Astrocyte (in vitro differentiated cells and primary cell): ENCODE measurements at regions not wholly inside any gene's neighbourhood (a gene's known extent, or its start where the extent isn't known, plus 50 kb on each side); places are given as distances from the start of the nearest gene placed in this dataset.

Experiments
- DNase-seq: peaks from one replicate; pipeline ENCODE4 v3.0.0-alpha.2; 2010; ENCODE audit warnings: low read depth
- FAIRE-seq: peaks from 2 replicates; lab custom pipeline; 2011; peaks lifted over from hg19 to GRCh38; lab: Jason Lieb, UNC
- H2AFZ ChIP-seq: 2 replicates; pipeline ENCODE4 v1.6.0; 2012; ENCODE audit warnings: low read depth, low read length, inconsistent platforms
- H3K27ac ChIP-seq: 2 replicates; pipeline ENCODE4 v1.5.1; 2011; ENCODE audit warnings: low read depth, low read length, inconsistent platforms
- H3K27me3 ChIP-seq: 2 replicates; pipeline ENCODE4 v1.6.0; 2011; ENCODE audit warnings: low read length, inconsistent platforms; ENCODE audit not compliant: insufficient read depth
- H3K36me3 ChIP-seq: 2 replicates; pipeline ENCODE4 v1.5.1; 2011; ENCODE audit warnings: low read length, inconsistent platforms; ENCODE audit not compliant: insufficient read depth
- H3K4me1 ChIP-seq: 2 replicates; pipeline ENCODE4 v1.5.1; 2011; ENCODE audit warnings: low read length, inconsistent platforms; ENCODE audit not compliant: insufficient read depth
- H3K4me2 ChIP-seq: 2 replicates; pipeline ENCODE4 v1.6.0; 2012; ENCODE audit warnings: low read length, inconsistent platforms
- H3K4me3 ChIP-seq: 2 replicates; pipeline ENCODE4 v1.5.1; 2011; ENCODE audit warnings: low read depth, mild to moderate bottlenecking, low read length, inconsistent platforms; ENCODE audit not compliant: insufficient read depth
- H3K79me2 ChIP-seq: 2 replicates; pipeline ENCODE4 v1.6.0; 2012; ENCODE audit warnings: mild to moderate bottlenecking, low read length, inconsistent platforms; ENCODE audit not compliant: insufficient read depth
- H3K9ac ChIP-seq: 2 replicates; pipeline ENCODE4 v1.6.0; 2012; ENCODE audit warnings: mild to moderate bottlenecking, low read length, inconsistent platforms
- H3K9me3 ChIP-seq: 2 replicates; pipeline ENCODE4 v1.5.1; 2012; ENCODE audit warnings: low read depth, mild to moderate bottlenecking, low read length, inconsistent platforms; ENCODE audit not compliant: insufficient read depth
- H4K20me1 ChIP-seq: 2 replicates; pipeline ENCODE4 v1.6.0; 2012; ENCODE audit warnings: low read length, inconsistent platforms; ENCODE audit not compliant: insufficient read depth
- H3K27ac Mint-ChIP-seq: one replicate; pipeline ENCODE4 v1.8.0; 2021; ENCODE audit warnings: mild to moderate bottlenecking, mixed read lengths; ENCODE audit not compliant: unreplicated experiment
- H3K27me3 Mint-ChIP-seq: one replicate; pipeline ENCODE4 v1.8.0; 2021; ENCODE audit warnings: low read depth, mixed read lengths; ENCODE audit not compliant: unreplicated experiment
- H3K36me3 Mint-ChIP-seq: one replicate; pipeline ENCODE4 v1.8.0; 2021; ENCODE audit warnings: low read depth, mixed read lengths; ENCODE audit not compliant: unreplicated experiment
- H3K4me1 Mint-ChIP-seq: one replicate; pipeline ENCODE4 v1.8.0; 2021; ENCODE audit warnings: low read depth, mixed read lengths; ENCODE audit not compliant: unreplicated experiment
- H3K4me3 Mint-ChIP-seq: one replicate; pipeline ENCODE4 v1.8.0; 2021; ENCODE audit warnings: mild to moderate bottlenecking, moderate library complexity, mixed read lengths; ENCODE audit not compliant: unreplicated experiment
- H3K9me3 Mint-ChIP-seq: one replicate; pipeline ENCODE4 v1.8.0; 2021; ENCODE audit warnings: mild to moderate bottlenecking, mixed read lengths; ENCODE audit not compliant: unreplicated experiment
- CTCF ChIP-seq: IDR thresholded peaks from 2 replicates; pipeline ENCODE4 v1.5.1; 2011; ENCODE audit warnings: low read depth, mild to moderate bottlenecking, inconsistent platforms, low read length, moderate library complexity; ENCODE audit not compliant: insufficient read depth
- EZH2 ChIP-seq: IDR thresholded peaks from 2 replicates; pipeline ENCODE4 v1.6.1; 2012; ENCODE audit warnings: mild to moderate bottlenecking, low read length, inconsistent platforms; ENCODE audit not compliant: insufficient read depth

- Histone ChIP-seq H2AFZ (no peak overlapping the region), H4K20me1 (no peaks in the 10 kb centered on the region), H3K27ac (no peak overlapping the region), H3K4me1 (no peaks in the 10 kb centered on the region), H3K27me3 (no peaks in the 10 kb centered on the region), H3K4me2 (no peak overlapping the region), H3K4me3 (no peak overlapping the region), H3K9me3 (no peaks in the 10 kb centered on the region), H3K79me2 (no peaks in the 10 kb centered on the region), H3K9ac (no peak overlapping the region), H3K36me3 (no peaks in the 10 kb centered on the region)
- peaks cover 19% of the 10 kb centered on the region for H3K4me1 Mint-ChIP-seq
- TF ChIP-seq EZH2: no peak
- no peak for TF ChIP-seq CTCF
- H3K27ac Mint-ChIP-seq: no peak overlapping the region
- FAIRE-seq: no peak
- no peaks in the 10 kb centered on the region for H3K9me3 Mint-ChIP-seq
- DNase-seq: no peak
- H3K4me3 Mint-ChIP-seq: no peak overlapping the region
- H3K36me3 Mint-ChIP-seq: no peaks in the 10 kb centered on the region
- peaks cover 2% of the 10 kb centered on the region for H3K27me3 Mint-ChIP-seq
These were observed 247.2 kb upstream of the ADGRL2 start for GRCh38 chr1:81553503-81553902.

- H3K36me3 ChIP-seq: no peaks in the 10 kb centered on the region
- Mint-ChIP-seq H3K36me3 (no peaks in the 10 kb centered on the region), H3K4me3 (no peak overlapping the region), H3K9me3 (no peaks in the 10 kb centered on the region), H3K4me1 (peaks cover 33% of the 10 kb centered on the region), H3K27ac (no peak overlapping the region), H3K27me3 (peaks cover 2% of the 10 kb centered on the region)
- no peak overlapping the region for H3K4me2 ChIP-seq
- FAIRE-seq (no peak), DNase-seq (peak; percentile 4)
- H3K27ac ChIP-seq: no peak overlapping the region
- H4K20me1 ChIP-seq: no peaks in the 10 kb centered on the region
- TF ChIP-seq EZH2: no peak
- TF ChIP-seq CTCF: no peak
- H3K27me3 ChIP-seq: no peaks in the 10 kb centered on the region
- no peak overlapping the region for H2AFZ ChIP-seq
- H3K9me3 ChIP-seq: no peaks in the 10 kb centered on the region
- no peak overlapping the region for H3K4me3 ChIP-seq
- no peak overlapping the region for H3K9ac ChIP-seq
- no peaks in the 10 kb centered on the region for H3K4me1 ChIP-seq
- H3K79me2 ChIP-seq: no peaks in the 10 kb centered on the region
These were observed 248.8 kb upstream of the ADGRL2 start for GRCh38 chr1:81551946-81552345.

GRCh38 chr1:81550753-81551152 lies 250.0 kb upstream of the ADGRL2 start:
- H3K27ac Mint-ChIP-seq: peak overlapping the region; percentile 10
- H3K27me3 Mint-ChIP-seq: peaks cover 2% of the 10 kb centered on the region
- H3K9me3 ChIP-seq: no peaks in the 10 kb centered on the region
- H3K9me3 Mint-ChIP-seq: no peaks in the 10 kb centered on the region
- H3K27ac ChIP-seq: no peak overlapping the region
- no peaks in the 10 kb centered on the region for H3K27me3 ChIP-seq
- H3K4me2 ChIP-seq: no peak overlapping the region
- no peaks in the 10 kb centered on the region for H3K79me2 ChIP-seq
- no peak overlapping the region for H3K4me3 ChIP-seq
- FAIRE-seq (no peak), DNase-seq (no peak)
- H3K9ac ChIP-seq: no peak overlapping the region
- no peaks in the 10 kb centered on the region for H3K36me3 ChIP-seq
- H3K4me1 ChIP-seq: no peaks in the 10 kb centered on the region
- peaks cover 35% of the 10 kb centered on the region for H3K4me1 Mint-ChIP-seq
- no peak for TF ChIP-seq EZH2
- TF ChIP-seq CTCF: no peak
- H3K4me3 Mint-ChIP-seq: no peak overlapping the region
- no peaks in the 10 kb centered on the region for H4K20me1 ChIP-seq
- H2AFZ ChIP-seq: no peak overlapping the region
- H3K36me3 Mint-ChIP-seq: no peaks in the 10 kb centered on the region
